D721Med (cell line): ENCODE measurements at regions not wholly inside any gene's neighbourhood (a gene's known extent, or its start where the extent isn't known, plus 50 kb on each side); places are given as distances from the start of the nearest gene placed in this dataset.

ENCODE experiments used
- DNase-seq: peaks from one replicate; pipeline ENCODE4 v3.0.0; 2011; ENCODE audit warnings: low spot score; ENCODE audit not compliant: insufficient read length
- FAIRE-seq: peaks from 2 replicates; lab custom pipeline; 2011; peaks lifted over from hg19 to GRCh38; lab: Jason Lieb, UNC
- TF ChIP-seq, protein P1 (sequence below): IDR thresholded peaks from 2 replicates; pipeline ENCODE4 v1.5.1; 2012; ENCODE audit warnings: mild to moderate bottlenecking, control low read depth; ENCODE audit not compliant: insufficient read depth; ENCODE audit errors: missing control alignments

DNA sequence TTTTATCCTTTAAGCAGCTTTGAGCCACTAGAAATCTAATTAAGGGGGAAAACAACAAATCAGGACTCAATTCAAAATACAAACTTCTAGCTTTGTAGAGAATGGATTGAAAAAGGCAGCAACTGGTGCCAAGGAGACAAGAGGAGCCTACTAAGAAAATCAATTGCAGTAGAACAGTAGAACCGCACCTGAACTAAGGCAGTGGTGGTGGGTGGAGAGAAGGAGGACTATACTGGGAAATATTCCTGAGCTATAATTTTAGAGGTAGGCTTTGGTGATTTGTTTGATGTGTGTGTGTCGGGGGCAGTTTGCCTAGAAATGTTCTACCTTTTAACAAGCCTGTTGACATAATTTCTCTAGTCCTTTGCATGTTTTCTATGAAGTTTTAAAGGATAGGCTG is 270.9 kb upstream of the SYT10 start:
- FAIRE-seq, result no peak
- TF ChIP-seq, protein P1, sequence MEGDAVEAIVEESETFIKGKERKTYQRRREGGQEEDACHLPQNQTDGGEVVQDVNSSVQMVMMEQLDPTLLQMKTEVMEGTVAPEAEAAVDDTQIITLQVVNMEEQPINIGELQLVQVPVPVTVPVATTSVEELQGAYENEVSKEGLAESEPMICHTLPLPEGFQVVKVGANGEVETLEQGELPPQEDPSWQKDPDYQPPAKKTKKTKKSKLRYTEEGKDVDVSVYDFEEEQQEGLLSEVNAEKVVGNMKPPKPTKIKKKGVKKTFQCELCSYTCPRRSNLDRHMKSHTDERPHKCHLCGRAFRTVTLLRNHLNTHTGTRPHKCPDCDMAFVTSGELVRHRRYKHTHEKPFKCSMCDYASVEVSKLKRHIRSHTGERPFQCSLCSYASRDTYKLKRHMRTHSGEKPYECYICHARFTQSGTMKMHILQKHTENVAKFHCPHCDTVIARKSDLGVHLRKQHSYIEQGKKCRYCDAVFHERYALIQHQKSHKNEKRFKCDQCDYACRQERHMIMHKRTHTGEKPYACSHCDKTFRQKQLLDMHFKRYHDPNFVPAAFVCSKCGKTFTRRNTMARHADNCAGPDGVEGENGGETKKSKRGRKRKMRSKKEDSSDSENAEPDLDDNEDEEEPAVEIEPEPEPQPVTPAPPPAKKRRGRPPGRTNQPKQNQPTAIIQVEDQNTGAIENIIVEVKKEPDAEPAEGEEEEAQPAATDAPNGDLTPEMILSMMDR, result no peak
- DNase-seq, result no peak

DNA sequence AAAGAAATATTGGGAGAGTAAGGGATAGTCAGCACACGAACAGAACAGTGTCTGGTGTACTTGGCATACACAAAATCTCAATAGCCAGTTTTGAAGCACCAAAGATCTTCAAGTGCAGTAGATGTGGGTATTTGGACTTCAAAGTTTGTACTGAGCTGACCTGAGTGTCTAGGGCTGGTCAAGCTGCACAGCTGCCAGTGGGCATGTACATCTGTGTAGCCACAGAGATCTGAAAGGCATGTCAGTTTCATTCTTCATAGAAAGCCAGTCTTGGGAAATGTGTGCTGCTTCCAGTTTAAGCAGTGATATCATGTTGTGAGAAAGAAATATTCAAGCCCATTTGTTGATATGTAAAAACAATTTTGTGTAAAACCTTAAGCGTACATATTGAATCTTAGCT is 279.0 kb upstream of the SYT10 start:
- FAIRE-seq (no peak), DNase-seq (no peak)
- TF ChIP-seq, protein P1, result no peak

GRCh38 chr12:33721561-33721960 is 281.9 kb upstream of the SYT10 start:
- TF ChIP-seq, protein P1, result no peak
- DNase-seq (no peak), FAIRE-seq (no peak)

DNA sequence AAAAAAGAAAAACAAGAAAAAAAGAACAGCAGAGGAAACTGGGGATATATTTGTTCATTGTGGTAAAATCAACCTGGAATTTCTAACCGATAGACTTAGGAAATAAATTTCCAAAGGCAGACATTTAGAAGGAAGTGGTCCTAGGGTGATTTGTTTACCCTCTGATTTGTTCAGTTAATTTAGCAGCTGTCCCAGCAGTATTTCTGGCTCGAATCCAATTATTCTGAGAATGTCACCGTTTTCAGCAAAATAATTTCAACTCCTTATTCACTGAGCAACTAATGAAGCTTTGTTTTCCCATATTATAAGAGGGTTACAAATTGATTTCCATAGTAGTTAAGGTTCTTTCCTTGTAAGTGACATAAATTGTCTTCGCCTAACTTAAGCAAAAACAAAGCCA is 285.2 kb upstream of the SYT10 start:
- no peak for DNase-seq
- TF ChIP-seq, protein P1, result no peak
- FAIRE-seq, result no peak

DNA sequence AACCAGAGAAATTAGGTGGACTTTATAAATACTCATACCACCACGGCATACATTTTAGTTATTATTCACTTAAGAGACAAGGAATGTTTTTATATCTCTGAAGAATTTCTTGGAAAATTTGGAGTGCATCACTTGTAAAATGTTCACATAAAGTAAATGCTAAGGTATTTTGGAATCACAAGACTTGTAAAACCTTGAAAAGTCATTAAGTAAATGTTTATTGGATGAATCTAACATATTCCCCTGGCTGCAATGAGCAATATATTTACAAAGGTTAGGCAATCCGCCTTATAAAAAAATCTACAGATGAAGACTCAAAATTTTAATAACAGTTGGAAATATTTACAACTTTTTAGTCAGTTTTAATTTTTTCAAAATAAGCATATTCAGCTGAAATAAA is 287.4 kb upstream of the ALG10 start:
- FAIRE-seq, result no peak
- no peak for DNase-seq
- TF ChIP-seq, protein P1, result no peak

DNA sequence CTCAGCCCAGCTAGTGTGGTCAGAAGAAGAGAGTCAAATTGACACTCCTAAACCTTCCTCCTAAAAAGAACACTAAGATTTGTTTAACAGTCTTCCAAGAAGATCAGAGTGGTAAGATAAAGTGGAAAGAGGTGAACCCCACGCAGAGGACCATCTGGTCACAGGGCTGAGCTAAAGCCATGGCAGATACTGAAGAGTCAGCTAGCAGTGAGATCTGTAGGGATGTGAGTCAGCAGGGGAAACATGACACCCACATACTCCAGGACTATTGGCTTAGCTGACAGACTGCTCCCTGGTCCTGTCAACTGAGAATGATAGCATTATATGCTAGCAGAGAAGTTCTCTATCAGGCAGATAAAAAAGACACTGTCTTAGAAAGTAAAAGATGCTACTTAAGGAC is 269.4 kb upstream of the ALG10 start:
- no peak for DNase-seq
- TF ChIP-seq, protein P1, result no peak
- FAIRE-seq, result no peak

DNA sequence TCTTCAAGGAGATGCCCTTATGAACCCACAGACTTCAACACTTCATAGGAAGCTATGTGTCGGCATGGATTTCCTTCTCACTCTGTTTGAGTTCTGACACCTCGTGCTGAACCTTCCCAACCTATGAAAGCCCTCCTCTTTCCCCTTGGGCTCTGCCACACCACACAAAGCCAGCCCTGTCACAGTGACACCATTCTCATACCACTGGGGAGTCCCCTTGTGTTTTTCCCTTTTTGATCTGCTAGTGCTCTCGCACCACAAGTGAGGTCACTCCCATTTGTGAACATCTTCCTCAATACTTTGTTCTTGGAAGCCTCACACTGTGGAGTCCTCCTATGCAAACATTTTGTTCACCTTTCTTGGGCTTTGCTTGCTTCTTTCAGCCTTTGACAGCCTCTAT is 264.6 kb upstream of the ALG10 start:
- DNase-seq (no peak), FAIRE-seq (no peak)
- TF ChIP-seq, protein P1, result no peak
